ENCODE measurements at regions not wholly inside any gene's neighbourhood (a gene's known extent, or its start where the extent isn't known, plus 50 kb on each side); places are given as distances from the start of the nearest gene placed in this dataset.

- Histone ChIP-seq H4K5ac (ENCODE audit: low read depth, low read length) (no peak overlapping the region), H3K23ac (ENCODE audit: low read depth, low read length) (no peak overlapping the region), H4K20me1 (ENCODE audit: insufficient read depth, low read length) (no peaks in the 10 kb centered on the region), H2BK5ac (ENCODE audit: low read depth, low read length, poor library complexity, severe bottlenecking) (no peak overlapping the region), H3K4me3 (ENCODE audit: insufficient read depth, low read depth, low read length) (no peak overlapping the region), H2AFZ (replicated peaks; ENCODE audit: low read length, poor library complexity) (no peak overlapping the region), H2AK9ac (replicated peaks; ENCODE audit: low read depth, low read length, poor library complexity) (no peak overlapping the region), H3K4ac (ENCODE audit: low read depth, low read length) (no peak overlapping the region), H3K4me2 (ENCODE audit: low read depth, low read length) (no peak overlapping the region), H4K8ac (ENCODE audit: low read depth in 2 of 2, low read length in 2 of 2) (no peak overlapping the region), H3K9me3 (ENCODE audit: control insufficient read depth, insufficient read depth, low read length) (peaks cover 21% of the 10 kb centered on the region), H2BK120ac (ENCODE audit: low read depth, low read length) (no peak overlapping the region), H3K56ac (ENCODE audit: extremely low read depth, insufficient read depth, low read length) (no peak overlapping the region), H2BK15ac (ENCODE audit: low read depth, low read length) (no peak overlapping the region), H3K14ac (replicated peaks; ENCODE audit: low read depth, low read length) (no peak overlapping the region), H3K36me3 (ENCODE audit: control insufficient read depth, insufficient read depth, low read length) (no peaks in the 10 kb centered on the region), H4K91ac (ENCODE audit: insufficient read depth, low read depth, low read length) (no peak overlapping the region), H3K9me1 (ENCODE audit: insufficient read depth, low read length) (no peaks in the 10 kb centered on the region), H2AK5ac (ENCODE audit: low read depth, low read length) (no peak overlapping the region), H3K4me1 (ENCODE audit: control insufficient read depth, insufficient read depth, low read length) (no peaks in the 10 kb centered on the region), H3K18ac (ENCODE audit: low read depth, low read length) (no peak overlapping the region), H3K79me1 (ENCODE audit: low read depth in 1 of 2, low read length in 2 of 2) (no peaks in the 10 kb centered on the region), H3K9ac (ENCODE audit: low read depth, low read length) (no peak overlapping the region), H3K27me3 (ENCODE audit: control insufficient read depth, insufficient read depth, low read length) (no peaks in the 10 kb centered on the region), H3K27ac (ENCODE audit: insufficient read depth, low read length) (no peak overlapping the region), H2BK20ac (ENCODE audit: low read depth, low read length) (no peak overlapping the region)
- in situ Hi-C loops (cut with MboI; ENCODE audit: low sequenced_read_pairs) (no loop called here), intact Hi-C loops (cut with micrococcal nuclease) (no loop called here), dilution Hi-C loops (cut with HindIII; ENCODE audit: low sequenced_read_pairs, unreplicated experiment) (no loop called here)
- no peak for ATAC-seq (ENCODE audit: low read depth)
- no peak for DNase-seq
- CTCF ChIA-PET, result no interaction called here
- BruUV-seq (replicated peaks), result no TSS peak
- TF ChIP-seq USF2 (IDR thresholded peaks at IDR 0.05; ENCODE audit: low read depth, low read length) (no peak), MXI1 (IDR thresholded peaks at IDR 0.05; ENCODE audit: borderline replicate concordance, low read depth, low read length) (no peak), MAZ (IDR thresholded peaks at IDR 0.05; ENCODE audit: borderline replicate concordance, low read depth, low read length) (no peak)
- WGBS, 2 experiments (ENCODE audit: extremely low coverage in 2 of 2, insufficient read length in 1 of 2), result 100% methylated on average over 1 of the region's 11 CpGs; no CpG with 5 or more reads in 1 of the 2 experiments
- POLR2A ChIA-PET (ENCODE audit: unreplicated experiment), result no interaction called here
These were observed 563.4 kb downstream of the ACTR3B start for GRCh38 chr7:153322991-153323390.
